Activated gamma-delta T cell treated with Interleukin-2 at 50 U/mL for 16 hours (primary cell): ENCODE measurements at regions not wholly inside any gene's neighbourhood (a gene's known extent, or its start where the extent isn't known, plus 50 kb on each side); places are given as distances from the start of the nearest gene placed in this dataset.

Source experiments
- DNase-seq: peaks from one replicate; pipeline ENCODE4 v3.0.0-alpha.2; 2020

GRCh38 chr5:87851603-87852002, 417.0 kb downstream of the TMEM161B start:
- DNase-seq: no peak

GRCh38 chr5:87850843-87851242, 417.8 kb downstream of the TMEM161B start:
- no peak for DNase-seq

DNA sequence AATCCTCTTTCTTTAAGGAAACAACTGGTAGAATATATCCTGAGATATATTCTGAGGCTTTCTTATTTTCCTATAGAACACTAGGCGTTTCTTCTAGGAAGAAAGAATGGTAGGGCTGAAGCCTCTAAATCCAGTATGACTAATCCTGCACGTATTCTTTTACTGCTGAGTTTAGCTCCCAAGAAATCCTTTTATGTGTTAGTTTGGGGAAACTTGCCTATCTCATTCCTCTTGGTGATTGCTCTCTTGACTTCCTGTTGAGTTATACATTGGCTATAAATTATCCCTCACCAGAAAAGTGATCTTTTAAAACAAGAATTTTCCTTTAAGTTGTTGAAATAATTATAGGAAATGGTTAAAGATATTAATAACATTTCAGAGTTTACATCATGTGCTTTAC, 422.9 kb downstream of the TMEM161B start:
- no peak for DNase-seq

- DNase-seq: no peak
These were observed 423.8 kb downstream of the TMEM161B start for GRCh38 chr5:87844866-87845265.

GRCh38 chr5:87844449-87844848, 424.2 kb downstream of the TMEM161B start:
- no peak for DNase-seq

DNA sequence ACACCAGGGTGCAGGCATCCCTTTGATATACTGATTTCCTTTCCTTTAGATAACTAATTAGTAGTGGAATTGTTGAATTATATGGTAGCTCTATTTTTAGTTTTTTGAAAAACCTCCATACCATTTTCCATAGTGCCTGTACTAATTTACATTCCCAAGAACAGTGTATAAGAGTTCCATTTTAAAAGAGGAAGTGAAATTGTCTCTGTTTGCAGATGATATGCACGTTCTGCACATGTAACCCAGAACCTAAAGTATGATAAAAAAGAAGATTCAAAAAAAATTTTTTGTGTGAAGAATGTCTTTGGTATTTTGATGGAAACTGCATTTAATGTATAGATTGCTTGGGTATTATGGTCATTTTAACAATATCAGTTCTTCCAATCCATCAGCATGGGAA, 424.0 kb upstream of the CCNH start:
- no peak for DNase-seq

DNA sequence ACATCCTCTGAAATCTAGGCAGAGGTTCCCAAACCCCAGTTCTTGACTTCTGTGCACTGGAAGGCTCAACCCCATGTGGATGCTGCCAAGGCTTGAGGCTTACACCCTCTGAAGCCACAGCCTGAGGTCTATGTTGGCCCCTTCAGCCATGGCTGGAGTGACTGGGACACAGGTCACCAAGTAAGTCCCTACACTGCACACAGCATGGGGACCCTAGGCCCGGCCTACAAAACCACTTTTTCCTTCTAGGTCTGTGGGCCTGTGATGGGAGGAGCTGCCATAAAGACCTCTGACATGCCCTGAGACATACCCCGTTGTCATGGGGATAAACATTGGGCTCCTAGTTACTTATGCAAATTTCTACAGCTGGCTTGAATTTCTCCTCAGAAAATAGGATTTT, 418.8 kb upstream of the CCNH start:
- no peak for DNase-seq

DNA sequence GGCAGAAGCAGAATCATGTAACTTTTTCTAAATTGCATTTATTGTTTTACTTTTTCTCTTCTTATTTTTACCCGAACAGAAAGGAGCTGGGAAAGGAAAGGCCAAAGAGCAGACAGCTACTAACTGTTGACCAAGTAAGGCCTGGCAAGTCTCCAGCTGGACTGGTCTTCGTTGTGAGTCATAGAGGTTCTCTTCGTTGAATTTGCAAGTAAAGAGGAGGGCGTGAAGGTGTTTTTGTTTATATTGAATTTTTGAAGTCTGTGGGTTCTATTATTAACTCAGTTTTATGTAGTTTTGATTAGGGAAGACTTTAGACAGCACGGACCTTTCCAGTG, 416.5 kb upstream of the CCNH start:
- DNase-seq: no peak

GRCh38 chr5:87828545-87829216, 416.0 kb upstream of the CCNH start:
- DNase-seq: no peak

- no peak for DNase-seq
These were observed 414.8 kb upstream of the CCNH start for GRCh38 chr5:87827539-87827938.

GRCh38 chr5:87826507-87826906, 413.8 kb upstream of the CCNH start:
- DNase-seq: no peak

- DNase-seq: no peak
These were observed 412.9 kb upstream of the CCNH start for GRCh38 chr5:87825583-87825982.

DNA sequence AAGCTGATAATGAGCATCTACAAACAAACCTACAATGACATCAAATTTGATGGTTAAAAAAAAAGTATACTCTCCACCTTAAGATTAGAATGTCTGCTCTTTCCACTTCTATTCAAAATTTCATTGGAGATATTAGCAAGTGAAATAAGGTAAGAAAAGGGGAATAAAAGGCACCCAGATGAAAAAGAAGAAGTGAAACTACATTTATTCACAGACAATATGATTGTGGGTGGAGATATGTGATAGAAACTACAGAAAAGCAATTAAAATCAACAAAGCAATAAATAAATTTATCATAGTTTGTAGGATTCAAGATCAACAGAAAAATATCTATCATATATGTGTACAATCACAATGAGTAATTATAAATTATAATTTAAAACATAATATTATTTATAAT, 395.1 kb upstream of the CCNH start:
- no peak for DNase-seq

DNA sequence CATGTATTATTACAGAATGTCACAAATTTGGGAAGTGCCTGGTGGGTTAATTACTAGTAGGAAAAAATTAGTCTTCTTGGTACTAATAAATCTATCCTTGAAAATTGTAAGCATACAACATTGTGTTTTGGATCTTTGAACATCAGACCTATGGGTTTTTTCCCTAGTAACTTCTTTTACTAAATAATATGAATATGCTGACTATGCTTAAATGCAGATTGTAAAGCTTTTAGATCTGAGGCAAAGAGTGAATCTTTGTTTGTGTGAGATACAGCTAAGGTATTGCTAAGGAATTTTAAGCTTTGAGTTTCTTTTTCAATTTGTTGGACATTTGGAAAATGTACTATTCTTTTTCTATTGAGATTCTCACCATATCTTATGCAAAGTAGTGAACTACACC, 390.6 kb upstream of the CCNH start:
- DNase-seq: no peak

- DNase-seq: no peak
These were observed 379.1 kb upstream of the CCNH start for GRCh38 chr5:87791869-87792268.

- DNase-seq: no peak
These were observed 375.7 kb upstream of the CCNH start for GRCh38 chr5:87788416-87788815.

GRCh38 chr5:87787625-87788256, 375.0 kb upstream of the CCNH start:
- DNase-seq: no peak

GRCh38 chr5:87787086-87787485, 374.4 kb upstream of the CCNH start:
- no peak for DNase-seq

GRCh38 chr5:87786471-87786870, 373.7 kb upstream of the CCNH start:
- DNase-seq: no peak

DNA sequence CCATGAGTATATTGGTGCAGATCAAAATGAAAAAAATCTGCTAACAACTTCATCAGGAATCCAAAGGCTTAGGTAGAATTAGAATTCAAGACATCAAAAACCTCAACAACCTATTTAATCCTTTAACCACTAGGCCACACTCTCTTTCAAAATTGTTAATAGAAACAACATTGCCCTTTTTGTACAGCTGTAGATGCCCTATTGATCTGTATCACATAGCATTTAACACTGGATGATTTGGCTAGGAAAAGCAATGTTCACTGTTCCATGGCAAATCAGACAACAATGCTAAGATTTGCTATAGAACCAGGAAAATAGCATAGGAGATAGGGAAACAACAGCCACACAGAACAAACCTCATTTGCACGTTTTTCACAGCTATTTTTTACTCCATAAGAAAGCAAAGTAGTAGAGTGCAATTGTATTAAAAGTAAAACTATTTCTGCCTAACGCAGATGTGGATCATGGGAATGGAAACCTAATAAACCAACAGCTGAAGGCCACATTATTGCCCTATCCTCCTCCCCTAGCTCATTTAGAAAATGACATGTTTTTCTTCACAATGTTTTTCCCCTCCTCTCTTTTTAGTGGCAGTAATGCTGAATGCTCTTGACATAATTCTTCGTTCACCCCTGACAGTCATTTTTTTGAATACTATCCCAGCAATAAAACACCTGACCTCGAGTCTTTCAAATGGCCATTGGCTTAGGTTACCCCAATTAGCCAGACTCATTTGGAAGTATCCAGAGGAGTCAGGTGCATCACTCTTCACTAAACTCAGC, 373.0 kb upstream of the CCNH start:
- DNase-seq: no peak

- DNase-seq: no peak
These were observed 372.3 kb upstream of the CCNH start for GRCh38 chr5:87784879-87785495.

DNA sequence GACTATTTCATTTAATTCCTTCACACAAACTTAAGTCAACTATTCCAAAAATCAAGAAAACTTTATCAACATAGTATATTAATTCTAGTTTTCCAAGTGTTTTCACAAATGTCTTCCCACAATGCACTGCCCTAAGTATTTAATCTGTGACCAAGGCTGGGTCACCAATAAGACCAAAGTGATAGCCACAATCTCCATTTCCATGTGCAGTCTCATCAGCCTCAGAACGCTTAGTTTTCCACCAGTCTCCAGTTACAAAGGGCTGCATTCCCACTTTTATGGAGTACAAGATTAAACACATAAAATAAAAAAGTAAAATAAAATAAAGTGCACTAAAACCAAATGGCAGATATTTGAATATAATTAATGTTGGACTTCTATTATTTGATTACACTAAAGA, 371.6 kb upstream of the CCNH start:
- no peak for DNase-seq

DNA sequence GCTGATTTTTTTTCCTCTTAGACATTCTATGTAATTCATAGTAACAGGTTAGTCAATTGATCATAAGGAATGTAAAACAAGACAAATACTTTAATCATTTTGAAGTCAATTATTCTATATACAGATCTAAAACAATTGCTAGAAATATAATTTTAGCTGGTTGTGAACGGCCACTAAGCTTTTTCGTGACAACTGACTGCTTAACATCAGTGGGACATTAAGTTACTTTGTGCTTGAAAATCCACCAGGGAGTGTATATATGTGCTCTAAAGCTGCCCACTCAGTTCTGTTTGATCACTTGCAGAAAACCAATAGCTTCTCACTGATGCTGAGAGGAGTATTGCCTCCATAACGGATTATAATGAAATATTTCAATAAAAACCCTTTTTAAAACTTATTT, 370.2 kb upstream of the CCNH start:
- no peak for DNase-seq

- DNase-seq: no peak
These were observed 369.2 kb upstream of the CCNH start for GRCh38 chr5:87781976-87782375.
